Stimulated activated CD8-positive, alpha-beta memory T cell treated with anti-CD3 and anti-CD28 coated beads, Interleukin-4, amount 100 ng/mL, for 48 hours (primary cell): ENCODE measurements at regions not wholly inside any gene's neighbourhood (a gene's known extent, or its start where the extent isn't known, plus 50 kb on each side); places are given as distances from the start of the nearest gene placed in this dataset.

Experiments used
- DNase-seq: peaks from one replicate; pipeline ENCODE4 v3.0.0-alpha.2; 2020

DNA sequence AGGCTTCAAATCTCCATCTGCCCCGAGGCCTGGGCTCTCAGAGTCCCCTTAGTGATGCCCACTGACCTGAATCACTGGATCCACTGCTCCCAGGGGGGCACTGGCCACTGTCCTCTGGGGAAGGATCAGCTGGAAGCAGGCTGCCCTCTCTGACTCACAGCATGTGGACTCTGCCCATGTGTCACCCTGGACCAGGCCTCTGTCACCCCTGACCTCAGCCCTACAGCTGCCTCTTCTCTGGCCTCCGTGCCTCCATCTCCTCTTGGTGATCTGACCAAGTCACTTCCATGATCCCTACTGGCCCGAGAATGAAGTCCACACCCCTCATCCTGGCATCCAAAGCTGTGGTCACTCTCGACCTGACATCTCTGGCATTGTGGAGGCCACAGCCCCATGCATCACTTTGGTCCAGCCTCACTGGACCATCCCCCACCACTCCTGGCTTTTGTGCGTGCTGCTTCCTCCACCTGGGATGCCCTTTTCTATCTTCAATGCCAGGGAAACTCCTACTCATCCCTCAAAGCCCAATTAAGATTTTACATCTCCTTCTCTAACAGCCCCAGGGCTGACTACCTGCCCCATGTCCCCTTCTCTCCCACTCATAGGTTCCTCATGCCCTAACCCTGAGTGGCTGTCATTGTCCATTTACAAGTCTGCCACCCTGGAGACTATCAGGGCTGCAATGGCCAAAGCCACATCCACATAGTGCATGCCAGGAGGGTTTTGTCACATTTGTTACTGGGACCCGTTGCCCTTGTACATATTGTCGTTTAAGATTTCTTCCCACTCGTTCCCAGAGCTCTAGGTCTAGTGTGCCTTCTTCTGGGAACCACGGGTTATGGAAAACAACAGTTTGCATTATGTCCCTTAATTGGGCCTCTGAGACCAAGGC is 685.0 kb downstream of the MATN1 start:
- no peak for DNase-seq

DNA sequence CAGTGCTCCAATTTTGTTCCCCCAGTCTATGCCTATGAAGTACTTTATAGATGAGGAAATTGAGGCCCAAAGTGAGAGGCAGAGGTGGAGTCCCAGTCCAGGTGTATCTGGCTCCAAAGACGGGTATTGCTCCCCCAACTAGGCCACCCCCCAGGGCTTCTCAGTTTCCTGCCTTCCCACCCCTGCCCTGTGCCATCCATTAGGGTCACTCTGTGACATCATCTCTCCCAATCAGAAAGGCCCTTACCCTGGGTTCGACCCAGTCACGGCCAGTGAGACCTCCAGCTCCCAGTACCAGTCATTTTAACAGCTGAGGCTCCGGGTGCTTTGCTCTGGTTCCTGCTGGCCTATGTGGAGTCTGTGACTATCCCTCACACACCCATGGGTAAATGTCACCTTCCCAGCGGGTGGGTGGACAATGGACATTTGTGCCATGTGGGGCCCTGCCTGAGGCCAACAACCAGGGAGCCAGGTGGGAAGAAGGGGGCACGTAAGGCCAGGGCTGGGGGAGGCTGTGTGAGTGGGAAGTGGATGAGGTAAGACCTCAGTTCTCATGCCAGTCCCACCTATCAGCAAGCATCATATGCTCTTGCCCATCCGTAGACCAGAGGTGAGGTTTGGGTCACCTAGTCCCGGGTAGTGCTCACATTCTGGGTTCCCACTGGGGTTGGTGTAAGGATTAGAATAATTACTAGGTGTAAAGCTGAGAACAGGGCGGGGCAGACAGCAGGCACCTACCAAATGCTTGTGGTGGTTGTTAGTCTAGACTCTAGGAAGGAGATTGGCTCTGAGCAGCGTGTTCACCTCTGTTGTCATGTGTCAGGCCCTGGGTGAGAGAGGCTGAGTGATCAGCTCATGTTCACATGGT is 685.9 kb downstream of the MATN1 start:
- no peak for DNase-seq

DNA sequence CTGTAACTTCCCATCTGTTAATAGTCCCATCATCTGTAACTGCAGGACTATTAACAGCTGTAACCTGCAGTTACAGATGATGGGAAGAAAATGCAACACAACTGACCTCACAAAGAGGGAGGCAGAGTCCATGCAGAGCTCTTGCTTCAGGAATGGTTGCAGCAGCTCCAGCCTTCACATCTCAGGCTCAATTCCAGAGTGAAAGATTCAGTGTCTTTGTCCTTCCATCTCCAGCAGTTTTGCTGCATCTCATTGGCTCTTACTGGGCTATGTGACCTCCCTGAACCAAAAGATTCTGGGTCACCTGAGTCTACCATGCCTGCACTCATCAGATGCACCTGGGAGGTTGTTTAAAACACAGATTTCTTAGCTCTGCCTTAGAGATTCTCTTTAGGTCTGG is 686.7 kb downstream of the MATN1 start:
- DNase-seq, result no peak

DNA sequence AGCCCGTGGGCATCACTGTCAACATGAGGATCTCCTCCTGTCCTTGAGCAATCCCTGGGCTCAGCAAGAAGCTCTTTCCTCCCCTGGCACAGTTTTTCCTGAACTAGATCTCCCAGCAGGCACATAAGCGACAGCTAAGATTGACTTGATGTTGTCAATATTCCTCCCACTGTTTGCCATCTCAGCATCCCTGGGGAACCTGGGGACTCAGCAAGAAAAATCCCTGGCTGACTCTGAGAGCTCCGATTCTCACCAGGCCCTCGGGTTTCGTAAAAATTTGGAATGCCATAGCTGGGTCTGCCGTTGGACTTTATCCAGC is 687.2 kb downstream of the MATN1 start:
- no peak for DNase-seq

DNA sequence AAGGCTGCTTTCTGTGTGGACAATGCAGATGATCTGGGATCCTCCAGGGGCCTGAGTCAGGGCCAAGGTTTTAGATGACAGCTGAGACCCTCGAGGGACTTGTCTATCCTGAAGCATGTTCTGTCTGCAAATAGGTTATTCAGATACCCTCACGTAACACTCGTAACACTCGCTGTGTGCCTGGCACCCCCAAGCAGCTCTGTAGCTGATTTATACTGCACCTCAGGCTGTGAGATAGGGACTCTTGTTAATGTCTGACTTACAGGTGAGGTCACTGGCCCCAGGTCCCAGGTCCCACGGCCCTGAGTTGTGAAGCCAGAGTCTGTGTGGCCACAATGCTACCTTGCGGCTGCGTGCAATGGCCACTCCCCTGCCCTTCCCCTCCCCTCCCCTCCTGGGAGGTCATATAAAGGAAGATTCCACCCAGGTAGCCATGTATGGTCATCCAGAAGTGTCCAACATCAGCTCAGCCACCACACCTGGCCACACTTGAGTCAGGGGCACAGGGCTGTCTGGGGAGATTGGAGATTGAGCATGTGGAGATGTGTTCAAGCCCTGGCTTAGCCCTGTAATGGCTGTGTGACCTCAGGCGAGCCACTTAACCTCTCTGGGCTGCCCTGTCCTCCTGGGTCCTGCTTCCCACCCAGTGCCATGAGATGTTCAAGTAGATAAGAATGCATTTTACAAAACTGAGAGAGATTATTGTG is 687.7 kb downstream of the MATN1 start:
- DNase-seq, result no peak

DNA sequence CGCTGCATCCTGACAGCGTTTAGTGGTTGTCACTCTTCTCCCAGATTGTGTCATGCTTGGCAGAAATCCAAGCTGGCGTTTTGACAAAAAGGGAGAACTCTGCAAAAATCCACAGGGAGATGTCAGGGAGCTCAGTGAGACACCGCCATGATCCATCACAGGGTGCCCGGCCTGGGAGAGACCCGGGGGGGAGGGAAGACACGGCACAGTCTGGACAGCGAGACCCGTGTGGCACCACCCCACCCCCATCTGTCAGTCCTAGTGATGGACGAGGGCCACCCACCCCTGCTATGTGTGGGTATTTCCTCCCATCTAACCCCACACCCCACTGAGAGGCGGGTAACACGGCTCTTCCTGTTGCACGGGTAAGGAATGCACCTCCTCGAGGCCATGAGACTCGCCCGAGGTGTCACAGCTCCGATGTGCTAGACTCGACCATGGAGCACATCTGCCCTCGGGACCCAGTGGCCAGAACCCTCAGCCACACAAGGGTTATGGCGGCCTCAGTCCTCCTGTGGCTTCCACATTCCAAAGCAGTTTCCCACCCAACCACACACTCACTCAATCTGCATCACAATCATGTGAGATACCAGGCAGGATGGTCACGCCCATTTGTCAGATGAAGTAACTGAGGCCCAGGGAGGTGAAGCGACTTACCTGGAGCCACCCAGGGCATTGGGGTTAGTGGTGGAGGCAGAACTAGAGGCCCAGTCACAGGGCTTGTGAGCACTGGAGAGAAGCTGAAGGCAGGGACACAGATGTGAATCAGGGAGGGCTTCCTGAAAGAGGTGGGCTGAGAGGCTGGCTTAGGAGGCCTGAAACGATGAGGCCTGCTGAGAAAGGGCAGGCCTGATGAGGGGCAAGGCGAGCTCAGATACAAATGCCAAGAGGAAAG is 688.5 kb downstream of the MATN1 start:
- no peak for DNase-seq

DNA sequence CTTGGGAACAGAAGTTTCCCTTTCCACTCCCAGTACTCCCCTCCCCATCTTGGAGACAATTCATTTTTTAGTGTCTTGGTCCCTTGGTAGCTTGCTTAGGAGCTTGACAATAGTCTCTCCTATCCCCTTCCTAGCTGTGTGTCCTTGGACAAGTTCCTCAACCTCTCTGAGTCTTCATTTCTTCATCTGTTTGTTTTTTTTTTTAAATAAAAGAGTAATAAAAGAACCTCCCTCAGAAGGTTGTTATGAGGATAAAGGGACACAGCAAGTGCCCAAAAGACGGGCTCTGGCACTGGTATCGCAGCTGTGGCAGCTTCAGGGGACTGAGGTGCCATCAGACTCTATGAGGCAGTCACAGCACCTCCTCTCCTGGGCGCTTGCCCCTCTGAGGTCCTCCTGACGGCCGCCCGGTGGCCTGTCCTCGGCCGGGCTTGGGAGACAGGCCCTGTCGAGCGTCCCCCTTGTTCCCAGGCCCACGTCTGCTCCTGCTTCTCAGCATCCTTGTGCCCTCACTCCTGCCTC is 689.2 kb downstream of the MATN1 start:
- DNase-seq, result no peak

DNA sequence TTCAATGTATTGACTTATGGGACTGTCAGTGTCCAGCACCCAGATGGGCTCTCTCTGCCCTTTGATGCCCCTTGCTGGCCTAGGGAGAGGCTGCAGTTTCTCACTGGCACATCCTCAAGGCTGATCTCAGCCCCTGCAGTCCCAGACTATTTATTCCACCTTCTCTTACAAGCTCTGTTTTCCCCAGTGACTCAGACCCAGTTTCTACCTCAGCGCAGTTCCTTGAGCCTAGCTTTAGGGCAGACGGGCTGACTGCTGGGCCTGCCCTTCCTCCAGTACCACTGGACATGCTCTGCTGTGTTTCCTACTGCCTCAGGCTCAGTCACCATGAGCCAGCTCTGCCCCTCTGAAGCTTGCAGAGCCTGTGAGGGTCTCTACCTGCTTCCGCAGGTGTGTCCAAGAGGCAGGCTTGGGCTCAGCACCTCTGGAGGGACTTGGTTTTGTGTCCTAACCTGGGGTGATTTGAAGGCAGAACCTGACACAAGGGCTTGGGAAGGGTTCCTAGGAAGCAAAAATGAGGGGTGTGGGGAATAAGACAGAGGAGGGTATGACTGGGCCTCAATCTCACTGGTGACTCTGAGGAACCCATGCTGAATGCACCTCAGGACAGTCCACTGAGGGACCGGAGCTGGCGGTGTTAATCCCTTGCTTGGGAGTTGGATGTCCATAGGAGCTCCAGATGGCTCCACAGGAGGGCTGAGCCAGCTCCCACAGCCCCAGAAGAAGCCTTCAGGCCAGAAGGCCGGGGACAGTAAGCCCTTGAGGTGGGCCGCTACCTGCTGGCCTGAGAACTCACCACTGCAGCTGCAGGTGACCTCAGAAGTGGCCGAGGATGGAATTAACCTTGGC is 689.9 kb downstream of the MATN1 start:
- no peak for DNase-seq

DNA sequence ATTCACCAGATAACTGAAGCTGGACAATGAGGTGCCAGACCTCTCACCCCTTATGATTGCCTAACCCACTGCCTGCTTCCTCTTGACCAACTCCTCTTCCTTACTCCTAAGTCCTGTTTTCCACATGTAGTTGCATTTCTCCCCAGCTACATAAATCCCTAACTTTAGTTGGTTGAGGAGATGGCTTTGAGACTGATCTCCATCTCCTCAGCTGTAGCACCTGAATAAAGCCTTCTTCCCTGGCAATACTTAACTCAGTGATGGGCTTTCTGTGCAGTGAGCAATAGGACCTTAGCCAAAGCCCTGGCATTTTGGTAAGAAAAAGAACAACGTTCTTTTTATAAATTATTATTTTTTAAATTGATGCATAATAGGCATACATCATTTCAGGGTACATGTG is 691.1 kb downstream of the MATN1 start:
- no peak for DNase-seq

DNA sequence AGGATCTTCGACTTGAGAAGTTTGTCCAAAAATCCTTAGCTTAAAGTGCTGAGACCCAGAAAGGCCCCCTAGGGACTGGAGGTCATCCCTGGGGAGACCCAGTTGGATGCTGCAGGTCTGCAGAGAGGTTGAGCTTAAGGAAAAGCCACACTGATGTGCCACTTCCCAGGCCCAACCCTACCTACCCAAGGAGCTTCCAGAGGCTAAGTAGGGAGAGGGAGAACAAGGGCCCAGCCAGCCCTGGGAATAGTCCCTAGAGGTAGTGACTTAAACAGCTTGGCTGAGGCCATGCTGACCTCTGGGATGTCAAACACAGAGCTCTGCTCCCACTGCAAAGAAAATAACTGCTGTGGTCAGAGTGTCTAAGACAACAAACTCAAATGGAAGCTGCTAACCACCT is 693.7 kb downstream of the MATN1 start:
- DNase-seq, result no peak

DNA sequence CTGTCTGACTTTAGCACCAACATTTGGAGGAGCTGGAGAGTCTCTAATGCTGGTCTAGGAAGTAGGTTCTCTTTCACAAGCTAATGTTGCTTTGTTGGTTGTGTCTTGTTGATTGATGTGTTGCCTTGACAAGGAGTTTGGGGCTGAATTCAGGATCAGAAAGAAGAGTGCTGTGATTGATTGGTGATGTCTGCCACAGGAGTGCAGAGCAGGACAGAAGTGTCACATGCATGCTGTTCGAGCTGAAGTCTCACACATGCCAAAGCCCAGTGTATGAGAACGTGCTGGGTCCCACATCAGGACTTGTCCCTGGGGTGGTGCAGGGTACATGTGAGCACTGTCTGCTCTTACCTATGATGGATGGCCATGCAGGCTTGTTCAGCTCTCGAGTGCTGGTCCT is 694.4 kb downstream of the MATN1 start:
- DNase-seq, result no peak

DNA sequence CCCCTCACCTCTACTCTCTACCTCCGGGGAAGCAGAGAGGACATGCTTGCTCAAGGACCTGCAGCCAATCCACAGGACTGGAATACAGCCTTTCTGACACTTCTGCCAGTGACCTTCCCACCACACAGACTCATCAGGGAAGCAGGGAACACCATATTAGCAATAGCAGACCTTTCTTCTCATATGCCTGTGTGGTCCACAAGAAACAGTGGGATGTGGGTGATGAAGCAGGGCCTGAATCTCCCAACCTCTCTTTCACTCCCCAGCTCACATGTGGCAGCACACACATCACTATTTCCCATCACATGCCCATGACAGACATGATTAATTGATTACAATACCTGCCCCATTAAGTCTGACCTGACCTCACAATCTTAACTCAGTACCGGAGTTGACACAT is 695.1 kb downstream of the MATN1 start:
- DNase-seq, result no peak

DNA sequence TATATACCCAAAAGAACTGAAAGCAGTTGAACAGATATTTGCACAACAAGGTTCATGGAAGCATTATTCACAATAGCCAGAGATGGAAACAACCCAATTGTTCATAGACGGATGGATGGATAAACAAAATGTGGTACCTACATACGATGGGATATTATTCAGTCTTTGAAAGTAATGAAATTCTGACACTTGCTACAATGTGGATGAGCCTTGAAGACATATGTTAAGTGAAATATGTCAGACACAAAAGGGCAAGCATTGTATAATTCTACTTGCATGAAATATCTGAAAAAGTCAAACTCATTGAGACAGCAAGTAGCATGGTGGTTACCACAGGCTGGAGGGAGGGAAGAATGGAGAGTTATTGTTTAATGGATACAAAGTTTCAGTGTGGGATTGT is 696.1 kb downstream of the MATN1 start:
- DNase-seq, result no peak

DNA sequence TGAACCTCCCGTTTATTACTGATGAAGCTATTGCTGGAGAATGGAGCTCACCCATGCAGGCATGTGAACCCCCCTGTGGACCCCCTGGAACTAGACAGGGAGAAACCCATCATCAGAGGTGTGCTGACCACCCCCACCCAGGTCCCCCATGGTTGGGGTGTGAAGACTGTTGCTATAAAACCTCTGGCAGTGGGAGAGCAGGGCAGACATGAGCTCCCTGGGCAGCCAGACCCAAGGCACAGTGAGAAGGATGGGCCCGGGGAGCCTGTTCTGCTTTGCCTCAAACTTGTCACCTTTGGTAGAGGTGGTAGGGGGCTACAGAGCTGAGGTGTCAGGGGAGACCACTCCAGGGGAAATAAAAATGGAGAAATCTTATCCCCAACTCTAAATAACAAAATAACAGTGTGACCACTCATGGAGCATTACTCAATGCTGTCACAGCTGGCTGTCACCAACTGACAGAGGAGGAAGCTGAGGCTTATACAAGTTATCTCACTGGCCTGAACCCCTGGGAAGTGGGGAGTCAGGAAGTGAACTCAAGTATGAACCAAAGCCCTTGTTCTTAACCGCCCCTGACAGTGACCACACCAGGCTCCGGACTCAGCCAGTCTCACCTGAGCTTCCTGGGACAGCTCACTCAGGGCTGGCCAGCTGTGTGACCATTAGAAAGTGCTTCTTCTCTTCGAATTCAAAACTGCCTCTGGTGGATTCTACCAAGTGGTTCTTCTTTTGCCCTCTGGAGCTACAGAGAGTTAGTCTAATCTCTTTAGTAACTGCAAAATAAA is 698.8 kb downstream of the MATN1 start:
- no peak for DNase-seq

DNA sequence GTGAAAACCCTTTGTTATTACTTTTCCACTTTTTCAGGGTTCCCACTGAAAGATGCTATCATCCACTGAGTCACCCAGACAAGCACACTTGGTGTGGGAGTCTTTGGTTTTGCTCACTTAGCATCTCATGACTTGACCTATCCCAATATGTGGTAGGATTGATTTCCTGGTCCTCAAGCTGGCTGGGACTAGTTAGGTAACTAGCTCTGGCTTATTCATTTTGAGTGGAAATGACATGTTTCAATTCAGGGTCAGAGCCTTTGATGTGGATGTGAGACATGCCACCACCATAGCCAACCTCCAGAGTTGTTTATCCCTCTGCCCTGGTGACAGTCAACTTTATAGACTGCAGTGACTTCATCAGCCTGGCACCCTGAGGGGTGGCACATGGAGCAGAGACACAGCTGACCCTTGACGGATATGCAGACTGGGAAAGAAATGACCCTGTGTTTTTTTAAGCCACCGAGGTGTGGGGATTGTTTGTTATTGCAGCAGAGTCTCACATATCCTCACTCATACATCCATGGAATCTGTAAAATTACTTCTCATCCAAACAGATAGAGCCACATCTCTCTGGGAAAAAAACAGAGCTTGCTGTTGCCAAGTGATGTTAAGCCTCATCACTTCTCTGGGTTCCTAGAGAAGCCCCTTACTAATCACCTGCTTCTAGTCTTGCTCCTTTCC is 699.9 kb downstream of the MATN1 start:
- DNase-seq, result no peak

DNA sequence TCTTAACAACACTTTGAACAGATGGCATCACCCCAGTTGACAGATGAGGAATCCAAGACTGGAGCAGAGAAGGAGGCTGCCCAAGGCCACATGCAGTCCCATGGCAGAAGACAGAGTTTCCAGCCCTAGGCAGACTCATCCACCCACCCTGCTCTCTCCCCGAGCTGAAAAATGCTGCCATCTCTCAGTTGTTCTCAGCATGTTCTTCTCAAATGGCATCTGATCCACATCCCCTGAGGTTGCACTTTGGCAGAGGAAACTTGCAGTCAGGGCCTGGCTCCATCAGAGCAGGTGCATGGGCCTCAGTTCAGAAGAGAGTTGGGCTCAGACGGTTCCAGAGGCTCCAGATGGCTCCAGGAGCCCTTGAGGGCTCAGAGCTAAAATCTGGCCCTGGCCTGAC is 709.4 kb downstream of the MATN1 start:
- no peak for DNase-seq

DNA sequence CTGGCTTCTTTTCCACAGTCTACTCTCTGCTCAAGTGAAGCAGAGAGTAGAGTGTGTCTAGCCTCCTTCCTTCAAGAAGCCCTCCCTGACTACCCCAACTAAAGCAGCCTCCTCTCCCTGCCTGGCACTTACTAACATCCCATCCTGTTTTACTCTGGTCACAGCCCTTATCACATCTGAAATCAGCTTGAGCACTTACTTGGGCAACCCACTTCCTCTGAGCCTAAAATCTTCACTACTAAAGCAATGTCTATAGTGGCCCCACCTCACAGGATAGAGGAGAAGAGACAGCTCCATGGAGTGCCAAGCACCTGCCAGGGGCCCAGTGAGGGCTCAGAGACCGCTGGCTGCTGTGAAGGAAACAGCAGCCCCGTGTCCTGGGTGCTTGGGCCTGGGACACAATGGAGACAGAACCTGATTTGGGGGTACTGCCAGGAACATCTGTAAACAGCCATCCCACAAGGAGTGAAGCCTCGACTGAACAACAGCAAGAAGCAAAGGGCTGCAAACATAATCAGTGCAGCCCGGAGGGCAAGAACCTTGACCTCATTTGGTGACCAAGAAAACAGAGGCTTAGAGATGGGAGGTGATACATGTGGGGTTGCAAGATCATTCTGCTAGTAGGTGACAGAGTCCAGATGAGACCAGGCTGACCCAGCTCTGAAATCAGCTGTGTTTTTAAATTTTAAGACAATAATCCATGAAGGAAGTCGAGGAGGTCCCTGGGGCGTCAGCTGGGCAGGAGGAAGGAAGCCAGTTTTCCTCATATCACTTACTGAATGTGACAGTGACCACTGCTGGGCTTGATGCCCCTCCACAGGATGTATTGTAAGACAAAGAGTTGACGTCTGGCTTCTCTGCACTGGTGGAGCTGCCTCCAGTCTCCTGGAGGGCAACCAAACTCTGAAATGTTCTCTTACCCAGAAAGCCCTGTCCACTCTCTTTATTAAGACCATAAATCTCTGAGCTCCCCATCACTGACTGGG is 710.6 kb downstream of the MATN1 start:
- DNase-seq, result no peak

DNA sequence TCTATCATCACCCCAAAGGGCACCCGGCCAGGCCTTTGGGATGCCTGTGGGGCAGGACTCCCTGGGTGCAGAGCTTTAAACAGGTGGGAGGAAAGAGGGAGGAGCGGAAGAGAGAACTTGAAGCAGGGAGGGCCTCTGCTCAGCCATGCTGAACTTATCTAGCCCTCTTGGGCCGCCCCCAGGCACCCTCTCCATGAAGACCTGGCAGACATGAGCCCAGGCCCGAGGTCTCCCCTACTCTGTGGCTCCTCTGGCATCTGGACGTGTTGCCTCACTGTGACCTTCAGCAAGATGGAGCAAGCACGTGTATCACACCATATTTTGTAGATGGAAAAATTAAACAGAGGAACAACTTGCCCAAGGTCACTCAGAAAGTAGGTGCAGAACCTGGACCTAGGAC is 711.4 kb downstream of the MATN1 start:
- no peak for DNase-seq
